ENCODE measurements at regions not wholly inside any gene's neighbourhood (a gene's known extent, or its start where the extent isn't known, plus 50 kb on each side); places are given as distances from the start of the nearest gene placed in this dataset.

DNA sequence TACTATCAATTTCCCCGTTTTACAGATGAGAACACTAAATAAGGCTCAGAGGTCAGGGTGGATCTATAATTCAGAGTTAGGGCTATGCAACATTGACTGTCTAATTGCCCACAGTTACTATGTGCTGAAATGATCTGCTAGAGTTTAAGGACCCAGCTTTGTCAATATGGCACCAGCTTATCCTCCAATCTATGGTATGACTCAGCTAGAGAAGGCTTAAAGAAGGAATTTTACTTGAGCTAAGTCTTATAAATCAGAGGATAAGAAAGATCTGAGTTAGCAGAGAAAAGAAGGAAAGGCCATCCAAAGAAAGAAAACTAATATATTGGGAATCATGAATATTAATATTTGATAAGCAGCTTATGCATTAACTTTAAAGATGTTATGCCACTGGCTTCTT is 78.1 kb downstream of the ASB9 start:
- H3K9me3 ChIP-seq: no peaks in the 10 kb centered on the region
- no peaks in the 10 kb centered on the region for H3K4me1 ChIP-seq (ENCODE audit: control insufficient read depth in 1 of 2, low read depth in 2 of 2)
- H3K27ac ChIP-seq: no peak overlapping the region
- no peaks in the 10 kb centered on the region for H3K36me3 ChIP-seq
- no peak overlapping the region for H3K4me3 ChIP-seq
- H3K27me3 ChIP-seq (replicated peaks; ENCODE audit: insufficient read depth): no peaks in the 10 kb centered on the region
- DNase-seq (ENCODE audit: low spot score) (no peak), ATAC-seq (ENCODE audit: insufficient number of reproducible peaks, low FRiP score, low read depth) (no peak)
- TF ChIP-seq, protein P1, sequence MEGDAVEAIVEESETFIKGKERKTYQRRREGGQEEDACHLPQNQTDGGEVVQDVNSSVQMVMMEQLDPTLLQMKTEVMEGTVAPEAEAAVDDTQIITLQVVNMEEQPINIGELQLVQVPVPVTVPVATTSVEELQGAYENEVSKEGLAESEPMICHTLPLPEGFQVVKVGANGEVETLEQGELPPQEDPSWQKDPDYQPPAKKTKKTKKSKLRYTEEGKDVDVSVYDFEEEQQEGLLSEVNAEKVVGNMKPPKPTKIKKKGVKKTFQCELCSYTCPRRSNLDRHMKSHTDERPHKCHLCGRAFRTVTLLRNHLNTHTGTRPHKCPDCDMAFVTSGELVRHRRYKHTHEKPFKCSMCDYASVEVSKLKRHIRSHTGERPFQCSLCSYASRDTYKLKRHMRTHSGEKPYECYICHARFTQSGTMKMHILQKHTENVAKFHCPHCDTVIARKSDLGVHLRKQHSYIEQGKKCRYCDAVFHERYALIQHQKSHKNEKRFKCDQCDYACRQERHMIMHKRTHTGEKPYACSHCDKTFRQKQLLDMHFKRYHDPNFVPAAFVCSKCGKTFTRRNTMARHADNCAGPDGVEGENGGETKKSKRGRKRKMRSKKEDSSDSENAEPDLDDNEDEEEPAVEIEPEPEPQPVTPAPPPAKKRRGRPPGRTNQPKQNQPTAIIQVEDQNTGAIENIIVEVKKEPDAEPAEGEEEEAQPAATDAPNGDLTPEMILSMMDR (IDR thresholded peaks at IDR 0.05): no peak

DNA sequence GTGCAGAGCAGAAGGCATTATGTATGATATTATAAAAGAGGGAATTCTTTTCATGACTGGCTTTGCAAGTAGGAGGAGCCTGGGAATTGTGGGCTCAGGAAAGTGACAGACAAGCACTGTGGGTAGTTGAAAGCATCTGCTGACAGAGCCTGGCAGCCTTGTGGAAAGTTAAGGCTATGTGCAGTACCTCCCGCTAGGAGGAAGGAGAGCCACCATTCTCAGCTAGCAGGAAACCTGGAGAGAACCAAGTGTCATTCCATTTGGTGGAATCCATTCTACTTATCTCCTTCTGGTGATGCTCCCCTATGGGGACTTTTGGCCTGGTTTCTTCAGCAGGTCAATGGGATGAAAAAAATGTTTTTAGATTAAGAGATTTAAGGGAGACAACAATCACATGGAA is 81.8 kb downstream of the ASB9 start:
- Histone ChIP-seq H3K4me1 (ENCODE audit: control insufficient read depth in 1 of 2, low read depth in 2 of 2) (no peaks in the 10 kb centered on the region), H3K27me3 (replicated peaks; ENCODE audit: insufficient read depth) (no peaks in the 10 kb centered on the region), H3K36me3 (no peaks in the 10 kb centered on the region), H3K27ac (no peak overlapping the region), H3K9me3 (no peaks in the 10 kb centered on the region), H3K4me3 (no peak overlapping the region)
- no peak for ATAC-seq (ENCODE audit: insufficient number of reproducible peaks, low FRiP score, low read depth)
- DNase-seq (ENCODE audit: low spot score): no peak
- TF ChIP-seq, protein P1 (IDR thresholded peaks at IDR 0.05): no peak

DNA sequence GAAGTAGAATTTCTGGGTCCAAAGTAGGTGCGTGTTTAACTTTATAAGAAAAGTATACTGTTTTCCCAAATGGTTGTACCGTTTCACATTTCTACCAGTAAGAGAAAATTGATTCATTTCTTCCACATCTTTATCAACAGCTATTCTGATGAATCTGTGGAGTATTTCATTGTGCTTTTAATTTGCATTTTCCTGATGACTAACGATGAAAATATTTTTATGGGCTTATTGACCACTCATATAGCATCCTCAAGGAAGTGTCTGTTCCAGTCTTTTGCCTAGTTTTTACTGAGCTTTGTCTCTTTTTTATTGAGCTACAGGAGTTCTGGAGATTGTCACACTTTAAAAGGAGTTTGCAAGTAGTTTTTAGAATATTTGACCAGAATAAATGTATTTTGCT is 92.6 kb downstream of the ASB9 start:
- ATAC-seq (ENCODE audit: insufficient number of reproducible peaks, low FRiP score, low read depth): no peak
- Histone ChIP-seq H3K9me3 (no peaks in the 10 kb centered on the region), H3K36me3 (no peaks in the 10 kb centered on the region), H3K27ac (no peak overlapping the region), H3K4me1 (ENCODE audit: control insufficient read depth in 1 of 2, low read depth in 2 of 2) (no peaks in the 10 kb centered on the region), H3K4me3 (no peak overlapping the region), H3K27me3 (replicated peaks; ENCODE audit: insufficient read depth) (no peaks in the 10 kb centered on the region)
- TF ChIP-seq, protein P1 (IDR thresholded peaks at IDR 0.05): no peak
- DNase-seq (ENCODE audit: low spot score): no peak

DNA sequence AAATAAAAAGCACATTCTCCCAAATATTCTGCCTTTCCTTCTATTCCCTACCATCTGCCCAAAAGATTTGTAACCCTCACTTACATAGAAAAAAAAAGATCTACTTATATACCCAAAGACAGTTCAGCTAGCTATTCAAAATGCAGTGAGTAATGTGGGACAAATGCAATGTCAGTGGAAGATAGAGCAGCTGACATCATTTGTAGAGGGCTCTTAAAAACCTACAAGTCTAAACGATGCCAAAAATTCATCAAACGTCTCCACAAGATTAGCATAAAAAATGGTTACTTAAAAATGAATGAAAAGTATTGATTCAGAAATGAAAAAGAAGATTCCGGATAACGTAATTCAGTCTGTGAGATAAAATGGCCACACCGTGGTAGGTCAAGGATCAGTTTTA is 96.5 kb downstream of the ASB9 start:
- H3K4me1 ChIP-seq (ENCODE audit: control insufficient read depth in 1 of 2, low read depth in 2 of 2): no peaks in the 10 kb centered on the region
- TF ChIP-seq, protein P1 (IDR thresholded peaks at IDR 0.05): no peak
- no peaks in the 10 kb centered on the region for H3K36me3 ChIP-seq
- H3K27ac ChIP-seq: no peak overlapping the region
- H3K4me3 ChIP-seq: no peak overlapping the region
- DNase-seq (ENCODE audit: low spot score) (no peak), ATAC-seq (ENCODE audit: insufficient number of reproducible peaks, low FRiP score, low read depth) (no peak)
- no peaks in the 10 kb centered on the region for H3K27me3 ChIP-seq (replicated peaks; ENCODE audit: insufficient read depth)
- H3K9me3 ChIP-seq: no peaks in the 10 kb centered on the region

DNA sequence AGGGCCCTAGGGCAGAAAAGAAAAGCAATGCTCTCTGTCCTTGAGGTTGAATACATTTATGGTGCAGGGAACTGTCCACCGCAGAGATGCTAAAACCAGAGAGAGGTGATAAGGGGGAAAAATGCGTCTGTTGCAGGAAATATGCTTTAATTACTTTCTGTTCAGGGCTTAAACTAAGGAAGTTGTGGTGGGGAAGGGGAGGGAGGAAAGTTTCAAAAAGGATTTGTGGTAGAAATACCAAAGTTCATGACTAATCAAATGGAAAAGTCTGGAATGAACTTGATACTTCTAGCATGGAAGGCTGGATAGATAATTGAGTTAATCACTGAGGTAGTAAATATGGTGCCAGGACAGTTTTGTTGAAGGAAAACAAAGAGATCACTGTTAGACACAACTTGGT is 99.0 kb downstream of the ASB9 start:
- ATAC-seq (ENCODE audit: insufficient number of reproducible peaks, low FRiP score, low read depth) (no peak), DNase-seq (ENCODE audit: low spot score) (no peak)
- Histone ChIP-seq H3K9me3 (no peaks in the 10 kb centered on the region), H3K4me1 (ENCODE audit: control insufficient read depth in 1 of 2, low read depth in 2 of 2) (no peaks in the 10 kb centered on the region), H3K36me3 (no peaks in the 10 kb centered on the region), H3K27me3 (replicated peaks; ENCODE audit: insufficient read depth) (no peaks in the 10 kb centered on the region), H3K27ac (no peak overlapping the region), H3K4me3 (no peak overlapping the region)
- TF ChIP-seq, protein P1 (IDR thresholded peaks at IDR 0.05): no peak

Data from thoracic aorta (tissue), 2 donors.